ENCODE measurements at regions not wholly inside any gene's neighbourhood (a gene's known extent, or its start where the extent isn't known, plus 50 kb on each side); places are given as distances from the start of the nearest gene placed in this dataset.

DNA sequence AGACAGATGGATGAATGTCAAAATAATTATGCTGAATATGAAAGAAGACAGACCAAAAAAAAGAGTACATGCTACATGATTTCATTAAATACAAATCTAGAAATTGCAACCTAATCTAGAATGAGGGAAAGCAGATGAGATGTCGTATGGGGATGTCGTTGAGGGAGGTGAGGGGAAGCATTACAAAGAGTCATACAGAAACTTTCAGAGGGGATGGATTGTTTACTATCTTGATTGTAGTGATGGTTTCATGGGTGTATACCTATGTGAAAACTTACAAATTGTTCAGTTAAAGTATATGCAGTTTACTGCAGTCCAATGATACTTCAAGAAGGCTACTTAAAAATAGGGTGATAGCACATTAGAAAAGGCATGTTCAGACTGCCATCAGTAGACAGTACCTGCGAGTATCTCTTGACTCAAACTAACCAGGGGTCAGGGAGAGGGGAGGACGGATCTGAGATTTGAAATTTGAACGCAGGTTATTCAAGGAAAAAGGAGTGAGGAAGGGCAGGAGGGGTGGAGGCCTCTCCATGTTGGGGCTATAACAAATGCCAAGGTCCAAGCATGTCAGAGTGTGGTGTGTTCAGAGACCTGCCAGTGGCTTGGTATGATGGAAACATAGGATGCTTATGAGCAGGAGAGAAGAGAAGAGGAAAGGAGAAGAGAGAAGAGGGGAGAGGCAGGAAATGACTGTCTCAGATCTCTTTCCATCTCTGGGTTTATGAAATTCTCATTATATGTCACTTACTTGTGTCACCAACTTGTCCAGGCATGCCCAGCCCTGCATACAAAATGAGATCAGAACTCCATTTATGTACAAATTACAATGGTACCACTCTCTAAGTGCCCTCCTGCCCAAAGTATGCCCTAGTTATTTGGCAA, 257.3 kb upstream of the CXCR4 start:
- no peak for DNase-seq (ENCODE audit: low read depth in 1 of 2, low spot score in 1 of 2)

DNA sequence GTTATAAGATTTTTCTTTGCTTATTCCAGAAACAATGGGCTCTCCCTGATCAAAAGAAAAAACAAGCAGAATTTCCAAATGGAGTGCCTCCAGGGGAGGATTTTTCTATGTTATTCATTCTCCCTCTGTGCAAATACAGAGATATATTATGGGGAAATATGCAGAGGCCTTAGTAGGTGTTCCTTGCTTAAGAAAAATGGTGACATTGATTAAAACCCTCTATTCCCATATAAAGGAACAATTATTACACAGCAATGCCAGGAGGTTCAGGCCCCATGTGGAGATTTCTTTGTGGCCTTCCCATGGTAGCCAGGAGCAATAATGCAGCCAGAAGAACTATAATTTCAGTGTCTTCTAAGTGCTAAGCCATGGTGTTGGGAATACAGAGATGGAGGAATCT, 255.9 kb upstream of the CXCR4 start:
- no peak for DNase-seq (ENCODE audit: low read depth in 1 of 2, low spot score in 1 of 2)

DNA sequence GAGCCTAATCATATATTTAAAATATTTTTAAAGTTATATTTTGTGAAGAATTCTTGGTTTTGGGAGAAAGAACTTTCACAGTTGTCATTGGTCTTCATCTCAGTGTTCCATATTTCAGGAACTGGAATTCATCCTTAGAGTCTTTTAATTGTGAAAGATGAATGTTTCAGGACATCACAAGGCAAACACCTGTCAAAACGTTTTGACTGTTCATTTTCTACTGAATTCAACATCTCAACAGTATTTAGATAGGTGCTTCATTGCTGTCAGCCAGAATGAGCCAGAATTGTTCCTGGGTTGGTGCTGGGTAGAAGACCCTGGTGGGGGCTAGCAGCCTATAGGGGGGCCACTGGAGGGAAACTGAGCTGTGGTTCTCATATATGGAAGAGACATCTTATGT, 255.1 kb upstream of the CXCR4 start:
- no peak for DNase-seq (ENCODE audit: low read depth in 1 of 2, low spot score in 1 of 2)

DNA sequence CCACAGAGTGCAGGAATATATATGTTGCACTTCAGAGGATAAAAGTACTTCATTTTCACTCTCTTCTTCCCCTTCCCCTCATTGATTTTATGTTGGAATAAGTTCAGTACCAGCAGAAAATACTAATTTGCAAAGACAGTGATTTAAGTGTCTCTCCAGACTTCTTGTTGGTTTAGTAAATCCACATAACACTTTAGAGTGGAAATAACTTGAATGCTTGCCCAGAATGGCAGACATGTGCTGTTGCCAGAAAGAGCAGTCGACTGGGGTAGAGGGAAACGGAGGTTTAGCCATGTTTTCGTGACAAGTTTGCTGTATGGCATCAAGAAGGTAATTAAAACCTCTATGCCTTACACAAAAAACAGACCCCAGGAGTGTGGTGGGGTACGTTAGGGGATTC, 246.0 kb upstream of the CXCR4 start:
- DNase-seq (ENCODE audit: low read depth in 1 of 2, low spot score in 1 of 2), result no peak

DNA sequence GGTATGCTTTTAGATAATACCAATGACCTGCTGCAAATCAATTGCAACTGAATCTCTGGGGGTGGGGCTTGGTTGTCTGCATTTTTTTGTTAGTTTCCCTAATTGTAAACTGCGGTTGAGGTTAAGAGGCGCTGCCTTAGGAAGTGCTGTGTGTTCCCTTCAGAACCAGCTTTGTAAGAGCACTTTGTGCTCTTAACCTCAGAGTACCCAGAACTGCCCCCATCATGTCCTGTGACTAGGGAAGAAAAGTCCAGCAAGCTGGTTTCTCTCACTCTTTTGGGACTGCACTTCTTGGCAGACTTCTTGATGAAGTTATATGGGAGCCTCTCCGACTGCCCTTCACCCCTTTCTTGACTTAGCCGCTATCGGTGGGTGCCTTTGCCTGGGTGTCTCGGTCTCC, 245.5 kb upstream of the CXCR4 start:
- no peak for DNase-seq (ENCODE audit: low read depth in 1 of 2, low spot score in 1 of 2)

DNA sequence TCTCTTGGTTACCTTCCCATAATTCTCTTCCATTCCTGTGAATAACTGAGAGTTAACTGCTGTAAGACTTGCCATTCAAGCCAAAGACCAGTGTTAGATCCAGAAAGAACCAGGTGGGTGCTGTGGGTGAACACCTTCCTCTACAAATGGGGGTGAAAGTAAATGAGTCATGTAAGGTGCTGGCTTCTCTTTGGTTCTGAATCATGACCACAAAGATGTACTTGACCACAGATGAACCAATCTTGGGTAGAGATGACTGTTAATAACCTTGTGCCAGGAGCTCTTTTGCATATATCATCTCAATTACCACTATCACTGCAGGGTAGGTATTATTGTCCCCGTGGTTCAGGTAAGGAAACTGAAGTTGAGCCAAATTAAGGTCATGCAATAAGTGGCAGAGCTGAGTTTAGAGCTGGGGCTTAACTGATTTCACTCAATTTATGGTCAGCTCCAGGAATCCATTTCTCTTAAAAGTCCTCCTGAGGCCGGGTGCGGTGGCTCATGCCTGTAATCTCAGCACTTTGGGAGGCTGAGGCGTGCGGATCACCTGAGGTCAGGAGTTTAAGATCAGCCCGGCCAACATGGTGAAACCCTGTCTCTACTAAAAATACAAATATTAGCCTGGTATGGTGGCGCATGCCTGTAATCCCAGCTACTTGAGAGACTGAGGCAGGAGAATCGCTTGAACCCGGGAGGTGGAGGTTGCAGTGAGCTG, 244.9 kb upstream of the CXCR4 start:
- DNase-seq (ENCODE audit: low read depth in 1 of 2, low spot score in 1 of 2), result no peak

DNA sequence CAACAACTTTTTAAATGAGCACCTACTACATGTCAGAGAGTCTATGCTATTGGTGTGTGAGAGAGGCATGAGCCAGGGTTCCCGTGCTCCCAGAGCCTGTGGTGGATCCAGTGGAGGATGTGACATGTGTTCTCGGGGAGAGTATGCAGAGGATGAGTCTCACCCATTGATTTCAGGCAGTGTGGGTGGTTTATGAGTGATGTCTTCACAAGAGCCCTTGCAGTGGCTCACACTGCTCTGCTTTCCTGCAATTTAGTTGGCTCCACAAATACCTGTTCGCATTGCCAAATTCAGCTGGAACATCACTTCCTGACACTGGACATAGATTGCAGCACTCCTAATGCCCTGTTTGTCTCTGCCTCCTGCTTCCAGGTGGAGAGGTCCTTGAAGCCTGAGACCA, 243.6 kb upstream of the CXCR4 start:
- no peak for DNase-seq (ENCODE audit: low read depth in 1 of 2, low spot score in 1 of 2)

DNA sequence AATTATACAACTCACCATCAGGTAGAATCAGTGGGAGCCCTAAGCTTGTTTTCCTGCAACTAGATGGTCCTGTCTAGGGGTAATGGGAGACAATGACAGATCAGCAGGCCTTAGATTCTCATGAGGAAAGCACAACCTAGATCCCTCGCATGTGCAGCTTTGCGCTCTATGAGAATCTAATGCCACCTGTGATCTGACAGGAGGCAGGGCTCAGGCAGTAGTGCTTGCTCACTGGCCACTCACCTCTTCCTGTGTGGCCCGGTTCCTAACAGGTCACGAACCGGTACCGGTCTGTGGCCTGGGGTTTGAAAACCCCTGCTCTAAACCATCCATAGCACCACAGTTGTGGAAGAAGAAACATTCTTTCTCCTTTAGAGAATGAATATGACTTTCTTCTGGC, 242.8 kb upstream of the CXCR4 start:
- no peak for DNase-seq (ENCODE audit: low read depth in 1 of 2, low spot score in 1 of 2)

DNA sequence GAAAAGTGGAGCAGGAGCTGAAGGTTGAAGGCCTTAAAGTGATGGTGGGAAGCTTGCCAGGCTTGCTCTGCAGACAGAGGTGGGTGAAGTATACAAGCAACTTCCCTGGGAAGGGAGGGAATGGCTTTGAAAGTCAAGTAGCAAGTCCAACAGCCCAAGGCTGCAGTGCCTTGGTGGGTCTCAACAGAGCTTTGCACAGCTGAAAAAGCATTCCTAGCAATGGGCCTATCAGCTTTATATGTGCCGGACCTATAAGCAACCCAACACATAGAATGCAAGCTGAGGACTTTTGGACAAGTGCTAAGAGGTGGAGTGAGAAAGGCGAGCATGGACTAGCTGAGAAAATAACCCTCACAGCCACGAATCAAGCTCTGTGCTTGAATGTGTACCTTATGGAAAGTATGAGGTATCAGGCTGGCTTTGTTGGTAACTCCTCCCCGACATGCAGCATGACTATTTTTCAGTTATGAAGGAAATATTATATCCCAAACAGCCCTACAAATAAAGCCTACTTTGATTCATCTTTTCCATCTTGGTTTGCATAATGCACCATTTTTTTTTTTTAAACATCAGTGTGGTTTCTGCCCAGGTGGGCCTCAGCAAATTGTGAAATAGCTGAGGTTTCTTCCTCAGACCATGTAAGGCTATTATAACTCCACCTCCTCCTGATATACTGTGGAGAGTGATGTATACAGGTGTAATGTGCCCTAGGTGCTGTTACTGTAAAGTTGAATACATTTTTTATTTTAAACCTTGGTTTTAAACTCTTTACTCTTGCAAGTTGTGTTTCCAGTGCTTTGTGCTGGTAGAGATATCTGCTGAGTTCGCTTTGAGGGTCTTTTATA, 241.4 kb upstream of the CXCR4 start:
- no peak for DNase-seq (ENCODE audit: low read depth in 1 of 2, low spot score in 1 of 2)

DNA sequence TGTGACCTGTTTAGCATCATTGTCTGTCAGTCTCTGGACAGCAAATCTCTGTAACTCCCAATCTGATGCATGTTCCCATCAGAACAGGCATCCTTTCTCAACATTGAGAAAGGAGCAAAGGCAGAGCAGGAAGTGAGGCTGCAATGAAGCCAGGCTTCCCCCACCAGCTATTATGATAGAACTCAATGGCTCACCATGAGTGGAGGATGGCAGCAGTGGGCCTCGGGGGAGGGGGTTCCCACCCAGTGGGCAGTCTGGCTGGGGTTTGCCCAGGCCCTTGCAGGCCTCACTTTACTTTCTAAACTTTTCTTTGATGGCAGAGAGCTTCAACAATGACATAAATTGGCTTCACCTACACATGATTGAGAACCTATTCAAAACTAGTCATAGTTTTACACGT, 240.6 kb upstream of the CXCR4 start:
- DNase-seq (ENCODE audit: low read depth in 1 of 2, low spot score in 1 of 2), result no peak

DNA sequence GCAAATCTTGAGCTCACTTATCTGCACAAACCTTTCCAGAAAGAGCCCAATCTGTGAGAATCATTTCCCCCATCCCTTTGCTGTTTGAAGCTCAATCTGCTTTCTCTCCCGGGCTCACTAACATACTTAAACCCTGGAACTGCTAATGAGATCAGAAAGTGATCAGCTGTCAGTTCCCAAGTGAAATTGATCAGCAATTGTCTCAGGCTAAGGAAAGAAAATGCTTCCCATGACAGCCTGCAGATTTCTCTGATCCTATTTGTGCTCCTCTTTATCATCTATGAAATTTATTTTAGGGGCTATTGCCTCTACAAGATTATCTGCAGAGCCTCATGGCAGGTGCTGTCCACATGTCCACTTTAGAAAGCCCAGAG, 239.0 kb upstream of the CXCR4 start:
- no peak for DNase-seq (ENCODE audit: low read depth in 1 of 2, low spot score in 1 of 2)

DNA sequence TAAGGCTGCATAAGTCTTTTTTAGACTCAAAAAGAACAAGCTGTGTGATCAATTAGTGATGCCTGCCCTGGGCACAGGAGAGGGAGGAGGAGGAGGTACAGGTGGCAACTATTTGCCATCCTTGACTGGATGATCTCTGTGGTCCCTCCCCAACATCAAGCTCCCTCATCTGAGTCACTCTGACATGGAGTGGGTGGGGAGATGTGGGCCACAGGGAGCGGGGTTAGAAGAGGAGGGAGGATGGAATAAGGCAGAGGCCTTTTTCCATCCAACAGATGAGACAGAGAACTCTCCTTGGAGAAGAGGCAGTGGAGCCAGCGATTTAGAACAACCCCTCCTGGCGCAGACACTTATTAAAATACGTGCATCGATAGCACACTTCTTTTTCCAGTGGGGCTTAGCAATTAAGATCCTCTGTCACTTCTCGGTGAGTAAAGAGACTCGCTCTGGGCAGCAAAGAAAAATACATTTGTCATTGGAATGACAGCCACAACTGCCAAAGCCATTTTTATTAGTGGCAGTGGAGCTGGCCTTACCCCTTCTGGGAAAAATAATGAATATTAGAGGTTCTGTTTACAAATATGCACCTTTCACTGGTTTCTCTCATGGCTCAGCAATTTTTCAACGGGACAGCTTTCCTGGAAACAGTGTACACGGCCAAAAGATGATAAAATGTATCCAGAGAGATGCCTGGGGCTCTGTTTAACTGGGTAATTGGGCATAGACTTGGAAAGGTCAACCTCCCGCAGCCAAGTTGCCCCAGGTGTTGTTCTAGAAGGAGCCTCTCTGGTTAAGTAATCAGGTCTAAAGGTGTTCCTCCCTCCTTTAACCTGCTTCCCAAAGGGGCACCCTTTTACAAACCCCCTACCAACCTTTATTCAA, 238.4 kb upstream of the CXCR4 start:
- no peak for DNase-seq (ENCODE audit: low read depth in 1 of 2, low spot score in 1 of 2)

DNA sequence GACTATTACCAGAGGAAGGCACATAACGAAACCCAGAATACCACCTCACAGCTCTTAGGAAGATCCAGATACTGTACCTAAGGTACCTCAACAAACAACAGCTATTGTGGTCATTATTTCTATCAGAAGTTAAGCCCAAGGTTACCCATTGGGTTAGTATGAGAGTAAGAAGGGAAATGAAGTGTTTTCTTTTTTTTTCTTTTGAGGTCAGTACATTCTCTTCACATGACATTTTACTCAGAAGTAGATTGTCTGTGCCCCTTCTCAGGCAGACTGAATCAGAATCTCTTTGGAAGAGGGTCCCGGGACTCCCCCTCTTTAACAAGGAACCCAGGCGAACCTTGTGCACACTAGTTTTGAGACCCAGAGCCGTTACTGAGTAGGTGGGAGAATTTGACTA, 233.7 kb upstream of the CXCR4 start:
- no peak for DNase-seq (ENCODE audit: low read depth in 1 of 2, low spot score in 1 of 2)

DNA sequence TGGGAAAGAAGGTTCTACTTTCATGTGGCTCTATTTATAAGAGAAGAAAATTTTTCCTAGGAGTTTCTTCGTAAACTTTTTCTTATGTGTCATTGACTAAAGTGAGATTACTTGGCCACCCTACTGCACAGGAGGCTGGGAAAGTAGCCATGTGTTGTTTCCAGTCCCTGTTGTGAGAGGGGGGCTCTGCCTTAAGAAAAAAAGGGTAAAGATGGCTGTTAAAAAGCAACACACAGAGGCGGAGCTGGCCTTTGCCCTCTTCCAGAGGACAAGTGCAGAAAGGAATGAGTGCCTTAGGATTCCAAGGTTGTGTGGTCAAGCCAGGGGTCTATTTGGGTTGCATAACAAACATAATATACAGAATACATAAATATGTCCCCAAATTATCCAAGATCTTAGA, 230.0 kb upstream of the CXCR4 start:
- DNase-seq (ENCODE audit: low read depth in 1 of 2, low spot score in 1 of 2), result no peak

DNA sequence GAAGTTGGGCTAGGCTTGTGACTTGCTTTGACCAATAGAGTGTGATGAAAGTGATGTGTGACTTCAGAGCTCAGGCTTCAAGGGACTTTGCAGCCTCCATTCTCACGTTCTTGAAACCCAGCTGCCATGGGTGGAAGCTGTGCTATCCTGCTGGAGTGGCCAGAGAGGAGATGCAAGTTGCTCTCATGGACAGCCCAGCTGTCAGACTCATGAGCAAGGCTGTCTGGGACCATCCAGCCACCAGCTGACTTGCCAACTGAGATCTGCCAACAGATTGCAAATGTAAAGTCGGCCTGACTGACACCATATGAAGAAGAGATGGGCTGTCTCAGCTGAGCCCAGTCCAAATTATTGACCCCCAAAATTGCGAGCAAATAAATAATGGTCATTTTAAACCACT, 226.4 kb upstream of the CXCR4 start:
- DNase-seq (ENCODE audit: low read depth in 1 of 2, low spot score in 1 of 2), result no peak

DNA sequence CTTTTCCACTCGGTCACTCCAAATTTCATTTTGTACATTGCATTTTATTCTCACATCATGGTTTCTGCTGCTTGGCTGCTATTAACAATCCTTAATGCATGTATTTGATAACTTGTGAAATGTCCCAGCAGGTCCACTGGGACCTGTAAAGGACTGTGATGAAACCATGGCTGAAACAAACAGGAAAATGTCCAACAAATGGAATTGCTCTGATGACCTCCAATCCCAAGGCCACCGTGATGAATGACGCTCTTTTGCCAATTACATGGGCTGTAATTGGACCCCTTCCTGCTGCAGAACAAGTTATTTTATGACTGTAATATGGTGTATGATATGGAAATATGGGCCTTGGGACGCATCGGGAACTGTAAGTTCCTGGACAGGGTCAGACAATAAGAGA, 224.2 kb upstream of the CXCR4 start:
- DNase-seq (ENCODE audit: low read depth in 1 of 2, low spot score in 1 of 2), result no peak

DNA sequence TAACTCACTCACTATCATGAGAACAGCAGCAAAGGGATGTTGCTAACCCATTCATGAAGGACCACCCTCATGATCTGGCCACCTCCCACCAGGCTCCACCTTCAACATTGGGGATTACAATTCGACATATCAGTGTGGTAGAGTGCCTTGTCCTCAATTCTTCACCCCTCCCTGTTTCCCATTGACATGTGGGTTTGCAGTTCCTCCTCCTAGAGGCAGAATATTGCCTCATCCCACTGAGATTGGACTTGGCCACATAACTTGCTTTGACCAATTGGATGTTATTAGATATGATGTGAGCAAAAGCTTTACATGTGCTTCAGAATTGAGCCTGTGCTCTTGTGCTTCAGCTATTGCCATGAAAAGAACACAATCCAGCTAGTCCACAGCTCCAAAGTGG, 217.0 kb upstream of the CXCR4 start:
- no peak for DNase-seq (ENCODE audit: low read depth in 1 of 2, low spot score in 1 of 2)

DNA sequence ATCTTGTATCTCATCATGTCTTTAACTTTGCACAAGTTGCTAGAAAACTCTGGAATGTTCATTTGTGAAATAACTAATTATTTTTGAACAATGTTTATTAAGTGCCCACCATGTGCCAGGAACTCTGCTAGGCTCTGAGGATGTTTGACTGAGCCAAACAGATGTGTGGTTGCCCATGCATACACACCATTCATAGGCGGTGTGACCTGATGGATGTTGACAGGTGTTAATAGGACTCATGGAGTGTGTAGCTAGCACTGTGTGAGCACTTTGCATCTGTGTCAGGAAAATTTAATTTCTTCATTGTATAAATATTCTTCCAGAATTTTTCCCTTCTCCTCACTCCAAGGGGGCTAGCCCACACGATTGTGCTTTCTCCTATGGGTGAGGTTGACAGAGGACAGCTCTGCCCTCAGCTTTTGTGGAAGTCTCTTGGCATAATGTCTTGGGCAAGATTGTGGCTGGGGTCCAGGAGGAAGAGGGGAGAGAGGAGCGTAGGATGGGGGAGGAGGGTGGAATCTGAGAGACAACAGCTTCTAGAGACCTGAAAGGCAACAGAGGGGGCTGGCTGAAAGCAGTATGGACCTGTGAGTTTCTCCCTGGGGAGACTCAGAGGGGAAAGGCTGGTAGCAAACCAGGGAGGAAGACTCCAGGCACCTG, 214.6 kb upstream of the CXCR4 start:
- DNase-seq (ENCODE audit: low read depth in 1 of 2, low spot score in 1 of 2), result no peak

DNA sequence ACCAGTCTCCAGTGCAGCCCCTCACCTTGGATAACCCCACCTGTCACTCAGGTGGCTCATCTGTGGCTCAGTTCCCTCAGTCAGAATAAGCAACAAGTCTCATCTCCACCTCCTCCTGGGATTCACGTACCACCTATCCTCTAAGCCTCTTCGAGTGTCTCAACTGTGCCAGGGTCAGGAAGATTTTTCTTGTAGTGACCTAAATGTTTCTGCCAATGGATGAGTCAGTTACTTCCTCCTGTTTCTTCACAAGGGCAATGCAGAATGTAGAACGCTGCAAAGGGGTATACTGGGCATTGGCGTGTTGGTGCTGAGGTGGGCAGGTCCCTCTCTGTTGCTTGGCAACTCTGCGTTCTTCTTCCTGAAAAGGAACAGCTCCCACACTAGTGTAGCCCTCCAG, 213.3 kb upstream of the CXCR4 start:
- no peak for DNase-seq (ENCODE audit: low read depth in 1 of 2, low spot score in 1 of 2)

DNA sequence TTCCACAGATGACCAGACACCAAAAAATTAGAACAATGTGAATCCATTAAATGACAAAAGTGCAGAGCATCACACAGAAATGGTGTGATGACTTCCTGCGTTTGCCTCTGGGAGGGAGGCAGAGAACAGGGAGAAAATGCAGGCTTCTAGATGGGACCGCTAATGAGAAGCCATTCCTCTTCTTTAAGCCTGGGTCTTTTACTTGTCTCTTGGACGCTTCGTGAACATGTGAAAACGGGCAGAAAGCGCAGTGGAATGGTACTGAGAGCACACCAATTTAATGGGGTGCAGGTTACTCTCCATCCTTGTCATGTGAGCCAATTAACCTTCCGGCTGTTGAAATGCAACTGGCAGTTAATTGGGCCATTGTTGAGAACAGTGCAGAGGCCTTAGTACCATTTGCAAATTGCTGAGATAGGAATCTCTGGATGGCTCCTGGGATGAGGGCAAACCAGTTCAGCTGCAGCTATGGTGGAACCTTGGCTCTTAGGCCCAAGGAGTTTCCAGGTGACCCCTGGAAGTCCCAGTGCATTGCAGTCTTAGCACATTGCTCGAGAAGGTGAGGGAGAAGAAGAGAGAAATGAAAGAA, 210.4 kb upstream of the CXCR4 start:
- no peak for DNase-seq (ENCODE audit: low read depth in 1 of 2, low spot score in 1 of 2)
